ENCODE measurements at regions not wholly inside any gene's neighbourhood (a gene's known extent, or its start where the extent isn't known, plus 50 kb on each side); places are given as distances from the start of the nearest gene placed in this dataset.

DNA sequence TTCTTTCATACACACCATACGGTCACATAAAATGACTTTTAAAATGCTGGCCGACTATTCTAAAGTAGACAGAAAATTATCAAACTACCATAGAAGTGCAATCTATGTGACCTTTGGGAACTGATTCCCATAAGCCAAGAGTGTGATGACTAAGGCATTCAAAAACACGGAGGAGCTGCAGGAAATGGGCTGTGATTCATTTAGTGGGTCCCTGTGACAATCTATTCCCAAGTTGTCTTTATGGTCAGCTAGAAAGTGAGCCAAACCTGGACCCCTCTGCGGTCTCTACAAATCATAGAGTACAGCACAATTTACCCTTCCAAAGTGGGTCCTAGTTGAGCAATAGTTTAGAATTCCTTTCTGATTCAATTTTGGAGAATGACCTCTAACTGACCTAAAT is 251.5 kb upstream of the CBLB start:
- H3K4me1 ChIP-seq = no peaks in the 10 kb centered on the region
- DNase-seq = no peak
- WGBS, 2 donors (ENCODE audit: low coverage in 1 of 2) = 72 to 77% methylated on average over 4 of the region's 4 CpGs
- no peak overlapping the region for H3K27ac ChIP-seq
- H3K36me3 ChIP-seq = no peaks in the 10 kb centered on the region
- no peak for TF ChIP-seq CTCF (IDR thresholded peaks at IDR 0.05)
- no peak for TF ChIP-seq POLR2AphosphoS5 (IDR thresholded peaks at IDR 0.05)
- no peak for TF ChIP-seq POLR2A (IDR thresholded peaks at IDR 0.05)
- no peak for TF ChIP-seq EP300 (IDR thresholded peaks at IDR 0.05; ENCODE audit: low read depth)
- in situ Hi-C loops (cut with MboI; ENCODE audit: low pct_ligation_motif_present in 1 of 4, low pct_unique_long_range_greater_than_20kb in 1 of 4, low sequenced_read_pairs in 3 of 4) (no loop called here), intact Hi-C loops (cut with DNase I; ENCODE audit: low total_unique reads) (no loop called here)
- H3K9me3 ChIP-seq = no peaks in the 10 kb centered on the region
- no peak overlapping the region for H3K4me3 ChIP-seq
- H3K27me3 ChIP-seq = no peaks in the 10 kb centered on the region

- H3K4me1 ChIP-seq = no peaks in the 10 kb centered on the region
- 56 to 78% methylated on average over 3 of the region's 3 CpGs for WGBS, 2 donors (ENCODE audit: low coverage in 1 of 2)
- intact Hi-C loops (cut with DNase I; ENCODE audit: low total_unique reads) = no loop called here
- TF ChIP-seq POLR2AphosphoS5 (IDR thresholded peaks at IDR 0.05) (no peak), CTCF (IDR thresholded peaks at IDR 0.05) (no peak), EP300 (IDR thresholded peaks at IDR 0.05; ENCODE audit: low read depth) (no peak), POLR2A (IDR thresholded peaks at IDR 0.05) (no peak)
- in situ Hi-C loops (cut with MboI; ENCODE audit: low pct_ligation_motif_present in 1 of 4, low pct_unique_long_range_greater_than_20kb in 1 of 4, low sequenced_read_pairs in 3 of 4) = no loop called here
- H3K36me3 ChIP-seq = no peaks in the 10 kb centered on the region
- H3K27me3 ChIP-seq = no peaks in the 10 kb centered on the region
- H3K4me3 ChIP-seq = no peak overlapping the region
- no peaks in the 10 kb centered on the region for H3K9me3 ChIP-seq
- DNase-seq = no peak
- H3K27ac ChIP-seq = no peak overlapping the region
Observed at GRCh38 chr3:106121491-106122289, 252.9 kb upstream of the CBLB start.

GRCh38 chr3:106124818-106125217 is 256.0 kb upstream of the CBLB start:
- Histone ChIP-seq H3K9me3 (no peaks in the 10 kb centered on the region), H3K4me1 (peaks cover 0 to under 1% (median 0%) of the 10 kb centered on the region in 4 donors), H3K27me3 (no peaks in the 10 kb centered on the region), H3K27ac (no peak overlapping the region), H3K4me3 (no peak overlapping the region), H3K36me3 (no peaks in the 10 kb centered on the region)
- intact Hi-C loops (cut with DNase I; ENCODE audit: low total_unique reads) = no loop called here
- in situ Hi-C loops (cut with MboI; ENCODE audit: low pct_ligation_motif_present in 1 of 4, low pct_unique_long_range_greater_than_20kb in 1 of 4, low sequenced_read_pairs in 3 of 4) = no loop called here
- no peak for DNase-seq
- 75% methylated on average over 1 of the region's 1 CpG; no CpG with 5 or more reads in 1 of the 2 donors for WGBS, 2 donors (ENCODE audit: low coverage in 1 of 2)
- TF ChIP-seq CTCF (IDR thresholded peaks at IDR 0.05) (no peak), EP300 (IDR thresholded peaks at IDR 0.05; ENCODE audit: low read depth) (no peak), POLR2A (IDR thresholded peaks at IDR 0.05) (no peak), POLR2AphosphoS5 (IDR thresholded peaks at IDR 0.05) (no peak)

GRCh38 chr3:106125321-106125720 is 256.5 kb upstream of the CBLB start:
- in situ Hi-C loops (cut with MboI; ENCODE audit: low pct_ligation_motif_present in 1 of 4, low pct_unique_long_range_greater_than_20kb in 1 of 4, low sequenced_read_pairs in 3 of 4) = no loop called here
- no peaks in the 10 kb centered on the region for H3K36me3 ChIP-seq
- 56 to 58% methylated on average over 3 of the region's 3 CpGs for WGBS, 2 donors (ENCODE audit: low coverage in 1 of 2)
- no peak for TF ChIP-seq POLR2A (IDR thresholded peaks at IDR 0.05)
- no peak for TF ChIP-seq POLR2AphosphoS5 (IDR thresholded peaks at IDR 0.05)
- no peak for TF ChIP-seq EP300 (IDR thresholded peaks at IDR 0.05; ENCODE audit: low read depth)
- TF ChIP-seq CTCF (IDR thresholded peaks at IDR 0.05) = no peak
- intact Hi-C loops (cut with DNase I; ENCODE audit: low total_unique reads) = no loop called here
- H3K4me1 ChIP-seq = peaks cover 0 to 5% (median 0%) of the 10 kb centered on the region in 4 donors
- H3K27me3 ChIP-seq = no peaks in the 10 kb centered on the region
- DNase-seq = no peak
- no peaks in the 10 kb centered on the region for H3K9me3 ChIP-seq
- H3K27ac ChIP-seq = no peak overlapping the region
- no peak overlapping the region for H3K4me3 ChIP-seq

Measured in transverse colon (tissue), 4 donors.